ENCODE measurements at regions not wholly inside any gene's neighbourhood (a gene's known extent, or its start where the extent isn't known, plus 50 kb on each side); places are given as distances from the start of the nearest gene placed in this dataset.
A peak's percentile ranks its signal among the peaks of the same experiment; 100 is the strongest.

GRCh38 chr12:4147031-4147481, 126.5 kb upstream of the CCND2 start:
- no peaks in the 10 kb centered on the region for H4K20me1 ChIP-seq (ENCODE audit: insufficient read depth, low read length)
- H3K79me2 ChIP-seq (ENCODE audit: insufficient read depth, low read depth, low read length) = no peaks in the 10 kb centered on the region
- peak overlapping the region; percentile 47 for H3K4me2 ChIP-seq (ENCODE audit: low read length)
- no peaks in the 10 kb centered on the region for H3K9me3 ChIP-seq (ENCODE audit: low read length)
- no peak overlapping the region for H2AFZ ChIP-seq (ENCODE audit: low read length)
- no peak overlapping the region for H3K27ac ChIP-seq (ENCODE audit: low read depth, low read length, poor library complexity, severe bottlenecking)
- no TSS peak for BruUV-seq (replicated peaks)
- ChIA-PET CTCF (ENCODE audit: unreplicated experiment) (no interaction called here), POLR2A (interaction anchor here (0.8 kb wide), 1 partner anchor 179 kb away, joined by 3 read pairs; no protein-coding TSS in a partner anchor)
- H3K36me3 ChIP-seq (ENCODE audit: insufficient read depth, low read length) = no peaks in the 10 kb centered on the region
- TF ChIP-seq EZH2phosphoT487 (IDR thresholded peaks at IDR 0.05; ENCODE audit: borderline replicate concordance, low read depth, low read length) (no peak), CTCF (conservative IDR thresholded peaks at IDR 0.05; ENCODE audit: low read length) (no peak)
- H3K9me2 ChIP-seq (ENCODE audit: insufficient read depth, low read length) = no peaks in the 10 kb centered on the region
- peaks cover 45% of the 10 kb centered on the region for H3K4me1 ChIP-seq (ENCODE audit: insufficient read depth, low read length, poor library complexity, severe bottlenecking)
- H3K4me3 ChIP-seq (ENCODE audit: low read depth, low read length, poor library complexity, severe bottlenecking) = no peak overlapping the region
- no peak for DNase-seq (ENCODE audit: low spot score)
- intact Hi-C loops (cut with micrococcal nuclease; ENCODE audit: unreplicated experiment) = no loop called here

GRCh38 chr12:4145990-4146859, 127.3 kb upstream of the CCND2 start:
- no peak overlapping the region for H2AFZ ChIP-seq (ENCODE audit: low read length)
- BruUV-seq (replicated peaks) = no TSS peak
- H3K4me2 ChIP-seq (ENCODE audit: low read length) = no peak overlapping the region
- no peaks in the 10 kb centered on the region for H3K36me3 ChIP-seq (ENCODE audit: insufficient read depth, low read length)
- TF ChIP-seq CTCF (conservative IDR thresholded peaks at IDR 0.05; ENCODE audit: low read length) = no peak
- no peaks in the 10 kb centered on the region for H3K79me2 ChIP-seq (ENCODE audit: insufficient read depth, low read depth, low read length)
- ChIA-PET CTCF (ENCODE audit: unreplicated experiment) (no interaction called here), POLR2A (interaction anchor here (0.8 kb wide), 1 partner anchor 179 kb away, joined by 3 read pairs; no protein-coding TSS in a partner anchor)
- H3K4me1 ChIP-seq (ENCODE audit: insufficient read depth, low read length, poor library complexity, severe bottlenecking) = peaks cover 37% of the 10 kb centered on the region
- H3K4me3 ChIP-seq (ENCODE audit: low read depth, low read length, poor library complexity, severe bottlenecking) = no peak overlapping the region
- intact Hi-C loops (cut with micrococcal nuclease; ENCODE audit: unreplicated experiment) = no loop called here
- H4K20me1 ChIP-seq (ENCODE audit: insufficient read depth, low read length) = no peaks in the 10 kb centered on the region
- no peaks in the 10 kb centered on the region for H3K9me3 ChIP-seq (ENCODE audit: low read length)
- H3K27ac ChIP-seq (ENCODE audit: low read depth, low read length, poor library complexity, severe bottlenecking) = no peak overlapping the region
- no peaks in the 10 kb centered on the region for H3K9me2 ChIP-seq (ENCODE audit: insufficient read depth, low read length)
- no peak for DNase-seq (ENCODE audit: low spot score)

GRCh38 chr12:4144676-4145075, 128.9 kb upstream of the CCND2 start:
- Histone ChIP-seq H3K36me3 (ENCODE audit: insufficient read depth, low read length) (no peaks in the 10 kb centered on the region), H4K20me1 (ENCODE audit: insufficient read depth, low read length) (no peaks in the 10 kb centered on the region), H3K27ac (ENCODE audit: low read depth, low read length, poor library complexity, severe bottlenecking) (no peak overlapping the region), H3K4me1 (ENCODE audit: insufficient read depth, low read length, poor library complexity, severe bottlenecking) (peaks cover 37% of the 10 kb centered on the region), H3K4me3 (ENCODE audit: low read depth, low read length, poor library complexity, severe bottlenecking) (no peak overlapping the region), H3K9me2 (ENCODE audit: insufficient read depth, low read length) (no peaks in the 10 kb centered on the region), H3K9me3 (ENCODE audit: low read length) (no peaks in the 10 kb centered on the region), H3K79me2 (ENCODE audit: insufficient read depth, low read depth, low read length) (no peaks in the 10 kb centered on the region), H2AFZ (ENCODE audit: low read length) (no peak overlapping the region), H3K4me2 (ENCODE audit: low read length) (no peak overlapping the region)
- POLR2A ChIA-PET = no interaction called here
- CTCF ChIA-PET (ENCODE audit: unreplicated experiment) = no interaction called here
- no TSS peak for BruUV-seq (replicated peaks)
- DNase-seq (ENCODE audit: low spot score) = no peak
- TF ChIP-seq CTCF (conservative IDR thresholded peaks at IDR 0.05; ENCODE audit: low read length) (no peak), EZH2phosphoT487 (IDR thresholded peaks at IDR 0.05; ENCODE audit: borderline replicate concordance, low read depth, low read length) (no peak)
- intact Hi-C loops (cut with micrococcal nuclease; ENCODE audit: unreplicated experiment) = no loop called here
